ENCODE measurements at regions not wholly inside any gene's neighbourhood (a gene's known extent, or its start where the extent isn't known, plus 50 kb on each side); places are given as distances from the start of the nearest gene placed in this dataset.

GRCh38 chr21:35412231-35412630, 363.1 kb upstream of the RUNX1 start:
- intact Hi-C loops (cut with DNase I), result loop anchor here in 1 of 10 donors (10.0 kb wide), 1 partner anchor 533 kb away; no protein-coding TSS in a partner anchor
- Histone ChIP-seq H3K27ac (no peak overlapping the region), H3K27me3 (peaks cover 0 to 48% (median 10%) of the 10 kb centered on the region in 7 donors), H3K4me1 (peaks cover 0 to 13% (median 0%) of the 10 kb centered on the region in 9 donors), H3K36me3 (no peaks in the 10 kb centered on the region), H3K4me3 (no peak overlapping the region), H3K9me3 (no peaks in the 10 kb centered on the region)
- no peak for DNase-seq
- TF ChIP-seq CTCF (IDR thresholded peaks at IDR 0.05), result no peak
- WGBS, 2 donors, result 90 to 91% methylated on average over 3 of the region's 3 CpGs
- no peak for ATAC-seq

GRCh38 chr21:35411434-35411833, 362.3 kb upstream of the RUNX1 start:
- no peaks in the 10 kb centered on the region for H3K36me3 ChIP-seq
- TF ChIP-seq CTCF (IDR thresholded peaks at IDR 0.05), result no peak
- no peak for DNase-seq
- intact Hi-C loops (cut with DNase I), result loop anchor here in 1 of 10 donors (10.0 kb wide), 1 partner anchor 533 kb away; no protein-coding TSS in a partner anchor
- no peak overlapping the region for H3K27ac ChIP-seq
- H3K4me3 ChIP-seq, result no peak overlapping the region
- no peak for ATAC-seq
- 92% methylated on average over 11 of the region's 11 CpGs for WGBS, 2 donors
- H3K4me1 ChIP-seq, result peaks cover 0 to 13% (median 0%) of the 10 kb centered on the region in 9 donors
- peaks cover 0 to 51% (median 10%) of the 10 kb centered on the region in 7 donors for H3K27me3 ChIP-seq
- no peaks in the 10 kb centered on the region for H3K9me3 ChIP-seq

- no peak overlapping the region for H3K27ac ChIP-seq
Measured at GRCh38 chr21:35410656-35411055, 361.6 kb upstream of the RUNX1 start.

GRCh38 chr21:35410123-35410522, 361.0 kb upstream of the RUNX1 start:
- Histone ChIP-seq H3K27ac (no peak overlapping the region), H3K9me3 (no peaks in the 10 kb centered on the region), H3K36me3 (no peaks in the 10 kb centered on the region), H3K4me1 (peaks cover 0 to 13% (median 0%) of the 10 kb centered on the region in 9 donors), H3K27me3 (peaks cover 0 to 61% (median 14%) of the 10 kb centered on the region in 7 donors), H3K4me3 (no peak overlapping the region)
- no peak for TF ChIP-seq CTCF (IDR thresholded peaks at IDR 0.05)
- WGBS, 2 donors, result 61 to 75% methylated on average over 1 of the region's 1 CpG
- intact Hi-C loops (cut with DNase I), result loop anchor here in 1 of 10 donors (10.0 kb wide), 1 partner anchor 535 kb away; no protein-coding TSS in a partner anchor
- no peak for DNase-seq
- ATAC-seq, result no peak

More at GRCh38 chr21:35410656-35411055, 361.6 kb upstream of the RUNX1 start:
- WGBS, 2 donors, result 89 to 96% methylated on average over 1 of the region's 1 CpG
- intact Hi-C loops (cut with DNase I), result loop anchor here in 1 of 10 donors (10.0 kb wide), 1 partner anchor 534 kb away; no protein-coding TSS in a partner anchor
- H3K9me3 ChIP-seq, result no peaks in the 10 kb centered on the region
- ATAC-seq (no peak), DNase-seq (no peak)
- H3K4me3 ChIP-seq, result no peak overlapping the region
- H3K27me3 ChIP-seq, result peaks cover 0 to 56% (median 10%) of the 10 kb centered on the region in 7 donors
- H3K36me3 ChIP-seq, result no peaks in the 10 kb centered on the region
- peaks cover 0 to 13% (median 0%) of the 10 kb centered on the region in 9 donors for H3K4me1 ChIP-seq
- no peak for TF ChIP-seq CTCF (IDR thresholded peaks at IDR 0.05)

Data from heart right ventricle (tissue), 16 donors.